ENCODE measurements at regions not wholly inside any gene's neighbourhood (a gene's known extent, or its start where the extent isn't known, plus 50 kb on each side); places are given as distances from the start of the nearest gene placed in this dataset.

GRCh38 chr12:25833657-25834056, 124.8 kb upstream of the RASSF8 start:
- DNase-seq = no peak

GRCh38 chr12:25835385-25835784, 123.1 kb upstream of the RASSF8 start:
- DNase-seq = no peak

- no peak for DNase-seq
Measured at GRCh38 chr12:25838007-25838406, 120.5 kb upstream of the RASSF8 start.

GRCh38 chr12:25839470-25839869, 119.0 kb upstream of the RASSF8 start:
- no peak for DNase-seq

- DNase-seq = no peak
Measured at GRCh38 chr12:25840678-25841465, 117.6 kb upstream of the RASSF8 start.

- DNase-seq = no peak
Measured at GRCh38 chr12:25842254-25842653, 116.2 kb upstream of the RASSF8 start.

GRCh38 chr12:25843976-25844375, 114.5 kb upstream of the RASSF8 start:
- no peak for DNase-seq

GRCh38 chr12:25845415-25845814, 113.1 kb upstream of the RASSF8 start:
- no peak for DNase-seq

- DNase-seq = no peak
Measured at GRCh38 chr12:25852792-25853191, 105.7 kb upstream of the RASSF8 start.

GRCh38 chr12:25853316-25854095, 105.0 kb upstream of the RASSF8 start:
- no peak for DNase-seq

GRCh38 chr12:25854991-25855390, 103.5 kb upstream of the RASSF8 start:
- DNase-seq = no peak

- no peak for DNase-seq
Measured at GRCh38 chr12:25855716-25856115, 102.8 kb upstream of the RASSF8 start.

GRCh38 chr12:25859976-25860375, 98.5 kb upstream of the RASSF8 start:
- DNase-seq = no peak

- no peak for DNase-seq
Measured at GRCh38 chr12:25861226-25861625, 97.3 kb upstream of the RASSF8 start.

GRCh38 chr12:25864306-25865276, 93.9 kb upstream of the RASSF8 start:
- no peak for DNase-seq

- DNase-seq = no peak
Measured at GRCh38 chr12:25866586-25867378, 91.7 kb upstream of the RASSF8 start.

GRCh38 chr12:25868193-25868592, 90.3 kb upstream of the RASSF8 start:
- DNase-seq = no peak

GRCh38 chr12:25872137-25872536, 86.3 kb upstream of the RASSF8 start:
- DNase-seq = no peak

- DNase-seq = no peak
Measured at GRCh38 chr12:25875661-25876060, 82.8 kb upstream of the RASSF8 start.

- no peak for DNase-seq
Measured at GRCh38 chr12:25876383-25877045, 82.0 kb upstream of the RASSF8 start.

- no peak for DNase-seq
Measured at GRCh38 chr12:25877446-25877845, 81.0 kb upstream of the RASSF8 start.

- DNase-seq = no peak
Measured at GRCh38 chr12:25882266-25882665, 76.2 kb upstream of the RASSF8 start.
